Neural progenitor cell (in vitro differentiated cells): ENCODE measurements at regions not wholly inside any gene's neighbourhood (a gene's known extent, or its start where the extent isn't known, plus 50 kb on each side); places are given as distances from the start of the nearest gene placed in this dataset.

ENCODE experiments used
- DNase-seq: peaks from one replicate; pipeline ENCODE4 v3.0.0-alpha.2; 2016; ENCODE audit warnings: low spot score
- H2AFZ ChIP-seq: fragments of 200-600 bp; sonication (generic); replicated peaks from 2 replicates; pipeline ENCODE4 v1.6.1; 2016; ENCODE audit warnings: antibody characterized with exemption
- H3F3A ChIP-seq: fragments of 200-600 bp; sonication (generic); 2 replicates; pipeline ENCODE4 v1.6.1; 2016; ENCODE audit warnings: antibody characterized with exemption, low read depth
- H3K27ac ChIP-seq: fragments of 200-600 bp; sonication (generic); 2 replicates; pipeline ENCODE4 v1.5.1; 2016; ENCODE audit warnings: mild to moderate bottlenecking
- H3K27me3 ChIP-seq: fragments of 200-600 bp; sonication (generic); 2 replicates; pipeline ENCODE4 v1.6.1; 2016; ENCODE audit warnings: mild to moderate bottlenecking, moderate library complexity
- H3K36me3 ChIP-seq: fragments of 200-600 bp; sonication (generic); 2 replicates; pipeline ENCODE4 v1.5.1; 2016
- H3K4me1 ChIP-seq: fragments of 200-600 bp; sonication (generic); 2 replicates; pipeline ENCODE4 v1.6.1; 2016; ENCODE audit warnings: mixed run types
- H3K4me2 ChIP-seq: fragments of 200-600 bp; sonication (generic); 2 replicates; pipeline ENCODE4 v1.6.1; 2016
- H3K4me3 ChIP-seq: fragments of 200-600 bp; sonication (generic); 2 replicates; pipeline ENCODE4 v1.5.1; 2016
- H3K79me2 ChIP-seq: fragments of 200-600 bp; sonication (generic); 2 replicates; pipeline ENCODE4 v1.6.1; 2016; ENCODE audit warnings: low read depth
- H3K9ac ChIP-seq: fragments of 200-600 bp; sonication (generic); 2 replicates; pipeline ENCODE4 v1.6.1; 2016
- H3K9me3 ChIP-seq: fragments of 200-600 bp; sonication (generic); 2 replicates; pipeline ENCODE4 v1.5.1; 2016; ENCODE audit warnings: low read depth
- H4K20me1 ChIP-seq: fragments of 200-600 bp; sonication (generic); 2 replicates; pipeline ENCODE4 v1.6.1; 2016; ENCODE audit warnings: low read depth
- H3K27ac Mint-ChIP-seq: 3 replicates; pipeline ENCODE4 v1.8.0; 2021; ENCODE audit warnings: mixed read lengths
- H3K27me3 Mint-ChIP-seq: 2 replicates; pipeline ENCODE4 v1.8.0; 2022; ENCODE audit warnings: low read depth, mild to moderate bottlenecking, inconsistent platforms, moderate library complexity, mixed read lengths; ENCODE audit not compliant: insufficient read depth
- H3K36me3 Mint-ChIP-seq: 3 replicates; pipeline ENCODE4 v1.8.0; 2021; ENCODE audit warnings: mixed read lengths
- H3K4me1 Mint-ChIP-seq: 3 replicates; pipeline ENCODE4 v1.8.0; 2021; ENCODE audit warnings: mixed read lengths
- H3K4me3 Mint-ChIP-seq: 3 replicates; pipeline ENCODE4 v1.8.0; 2021; ENCODE audit warnings: mild to moderate bottlenecking, moderate library complexity, mixed read lengths
- H3K9me3 Mint-ChIP-seq: 3 replicates; pipeline ENCODE4 v1.8.0; 2020; ENCODE audit warnings: mixed read lengths
- EZH2 ChIP-seq: fragments of 200-600 bp; sonication (generic); IDR thresholded peaks from 2 replicates; pipeline ENCODE4 v1.6.1; 2017; ENCODE audit warnings: antibody characterized with exemption, mild to moderate bottlenecking, moderate library complexity
- EZH2phosphoT487 ChIP-seq: fragments of 200-600 bp; sonication (generic); IDR thresholded peaks from 2 replicates; pipeline ENCODE4 v1.6.1; 2017; ENCODE audit warnings: antibody characterized with exemption
- TF ChIP-seq, protein P1 (sequence below): fragments of 200-600 bp; sonication (generic); IDR thresholded peaks from 2 replicates; pipeline ENCODE4 v1.5.1; 2017; ENCODE audit warnings: antibody characterized with exemption, mild to moderate bottlenecking

DNA sequence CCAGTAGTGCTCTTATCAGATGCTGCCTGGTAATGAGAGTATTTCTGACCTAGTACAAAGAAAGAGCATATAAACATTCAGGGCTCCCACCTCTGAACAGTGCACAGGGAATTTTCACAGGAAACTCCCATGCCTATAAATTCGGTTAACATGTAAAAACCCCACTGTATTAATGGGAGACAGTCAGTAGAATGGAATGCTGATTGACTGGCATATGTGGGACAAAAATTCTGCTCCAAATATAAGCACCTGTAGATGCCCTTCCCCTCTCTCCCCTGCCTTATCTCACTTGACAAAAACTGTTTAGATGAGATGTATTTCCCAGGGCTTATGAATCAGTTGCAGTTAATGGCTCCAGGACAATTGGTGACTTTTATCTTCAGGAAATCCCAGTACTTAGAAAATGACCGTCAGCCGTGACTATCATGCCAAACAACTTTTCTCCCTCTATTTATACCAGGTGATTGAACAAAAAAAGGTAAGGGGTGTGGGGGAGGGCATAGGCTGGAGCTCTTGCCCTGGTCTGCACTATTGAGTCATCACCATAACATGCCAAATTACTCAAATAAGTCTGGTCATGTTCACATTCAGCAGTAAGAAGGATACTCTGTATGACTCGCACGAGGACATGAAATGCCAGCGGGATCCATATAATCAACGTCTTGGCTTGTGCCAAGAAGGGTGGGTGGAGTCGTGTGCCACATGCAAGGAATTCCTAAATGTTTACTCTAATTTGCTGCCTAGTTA, 176.4 kb upstream of the BMP2 start:
- H3K9me3 ChIP-seq, result no peaks in the 10 kb centered on the region
- H3K4me3 Mint-ChIP-seq, result no peak overlapping the region

DNA sequence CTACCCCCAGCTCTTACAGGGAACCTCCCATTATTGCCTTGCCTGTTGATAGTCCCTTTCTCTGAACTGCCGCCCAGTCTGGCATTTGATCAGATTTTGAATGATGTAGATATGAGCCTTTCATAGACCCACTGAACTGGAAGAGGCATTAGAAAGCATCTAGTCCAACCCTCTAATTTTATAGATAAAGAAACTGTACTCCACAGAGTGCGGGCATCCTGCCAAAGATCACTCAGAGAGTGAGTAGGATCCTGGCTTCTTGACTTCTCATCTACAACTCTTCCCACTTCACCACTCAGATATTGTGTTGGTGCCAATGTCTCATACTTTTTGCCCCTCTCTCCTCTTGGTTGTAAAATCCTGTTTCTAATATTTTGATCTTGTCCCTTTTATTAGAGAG, 179.2 kb upstream of the BMP2 start:
- no peaks in the 10 kb centered on the region for H3F3A ChIP-seq
- Mint-ChIP-seq H3K27me3 (no peaks in the 10 kb centered on the region), H3K9me3 (peaks cover 5% of the 10 kb centered on the region), H3K4me1 (peaks cover 11% of the 10 kb centered on the region), H3K36me3 (no peaks in the 10 kb centered on the region), H3K27ac (no peak overlapping the region), H3K4me3 (no peak overlapping the region)
- DNase-seq, result no peak
- H3K9me3 ChIP-seq, result no peaks in the 10 kb centered on the region
- no peak overlapping the region for H3K4me3 ChIP-seq
- no peaks in the 10 kb centered on the region for H4K20me1 ChIP-seq
- no peaks in the 10 kb centered on the region for H3K4me1 ChIP-seq
- H3K36me3 ChIP-seq, result no peaks in the 10 kb centered on the region
- H3K4me2 ChIP-seq, result no peak overlapping the region
- no peak overlapping the region for H3K9ac ChIP-seq
- no peak overlapping the region for H3K27ac ChIP-seq
- no peak overlapping the region for H2AFZ ChIP-seq
- H3K27me3 ChIP-seq, result no peaks in the 10 kb centered on the region
- no peaks in the 10 kb centered on the region for H3K79me2 ChIP-seq
- TF ChIP-seq, protein P1, sequence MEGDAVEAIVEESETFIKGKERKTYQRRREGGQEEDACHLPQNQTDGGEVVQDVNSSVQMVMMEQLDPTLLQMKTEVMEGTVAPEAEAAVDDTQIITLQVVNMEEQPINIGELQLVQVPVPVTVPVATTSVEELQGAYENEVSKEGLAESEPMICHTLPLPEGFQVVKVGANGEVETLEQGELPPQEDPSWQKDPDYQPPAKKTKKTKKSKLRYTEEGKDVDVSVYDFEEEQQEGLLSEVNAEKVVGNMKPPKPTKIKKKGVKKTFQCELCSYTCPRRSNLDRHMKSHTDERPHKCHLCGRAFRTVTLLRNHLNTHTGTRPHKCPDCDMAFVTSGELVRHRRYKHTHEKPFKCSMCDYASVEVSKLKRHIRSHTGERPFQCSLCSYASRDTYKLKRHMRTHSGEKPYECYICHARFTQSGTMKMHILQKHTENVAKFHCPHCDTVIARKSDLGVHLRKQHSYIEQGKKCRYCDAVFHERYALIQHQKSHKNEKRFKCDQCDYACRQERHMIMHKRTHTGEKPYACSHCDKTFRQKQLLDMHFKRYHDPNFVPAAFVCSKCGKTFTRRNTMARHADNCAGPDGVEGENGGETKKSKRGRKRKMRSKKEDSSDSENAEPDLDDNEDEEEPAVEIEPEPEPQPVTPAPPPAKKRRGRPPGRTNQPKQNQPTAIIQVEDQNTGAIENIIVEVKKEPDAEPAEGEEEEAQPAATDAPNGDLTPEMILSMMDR, result no peak
- no peak for TF ChIP-seq EZH2phosphoT487

More for the DNA sequence above, 176.4 kb upstream of the BMP2 start:
- H3K36me3 Mint-ChIP-seq, result no peaks in the 10 kb centered on the region
- H3K4me3 ChIP-seq, result no peak overlapping the region
- TF ChIP-seq EZH2 (no peak), EZH2phosphoT487 (no peak)
- TF ChIP-seq, protein P1, result no peak
- no peaks in the 10 kb centered on the region for H4K20me1 ChIP-seq
- H3K27me3 ChIP-seq, result no peaks in the 10 kb centered on the region
- H3K4me1 ChIP-seq, result peaks cover 8% of the 10 kb centered on the region
- no peaks in the 10 kb centered on the region for H3K36me3 ChIP-seq
- no peaks in the 10 kb centered on the region for H3F3A ChIP-seq
- no peak overlapping the region for H3K27ac ChIP-seq
- H3K9ac ChIP-seq, result no peak overlapping the region
- peaks cover 7% of the 10 kb centered on the region for H3K4me1 Mint-ChIP-seq
- no peak overlapping the region for H3K27ac Mint-ChIP-seq
- H3K9me3 Mint-ChIP-seq, result peaks cover 5% of the 10 kb centered on the region
- DNase-seq, result no peak
- H2AFZ ChIP-seq, result no peak overlapping the region
- no peak overlapping the region for H3K4me2 ChIP-seq
- H3K79me2 ChIP-seq, result no peaks in the 10 kb centered on the region
- H3K27me3 Mint-ChIP-seq, result no peaks in the 10 kb centered on the region

DNA sequence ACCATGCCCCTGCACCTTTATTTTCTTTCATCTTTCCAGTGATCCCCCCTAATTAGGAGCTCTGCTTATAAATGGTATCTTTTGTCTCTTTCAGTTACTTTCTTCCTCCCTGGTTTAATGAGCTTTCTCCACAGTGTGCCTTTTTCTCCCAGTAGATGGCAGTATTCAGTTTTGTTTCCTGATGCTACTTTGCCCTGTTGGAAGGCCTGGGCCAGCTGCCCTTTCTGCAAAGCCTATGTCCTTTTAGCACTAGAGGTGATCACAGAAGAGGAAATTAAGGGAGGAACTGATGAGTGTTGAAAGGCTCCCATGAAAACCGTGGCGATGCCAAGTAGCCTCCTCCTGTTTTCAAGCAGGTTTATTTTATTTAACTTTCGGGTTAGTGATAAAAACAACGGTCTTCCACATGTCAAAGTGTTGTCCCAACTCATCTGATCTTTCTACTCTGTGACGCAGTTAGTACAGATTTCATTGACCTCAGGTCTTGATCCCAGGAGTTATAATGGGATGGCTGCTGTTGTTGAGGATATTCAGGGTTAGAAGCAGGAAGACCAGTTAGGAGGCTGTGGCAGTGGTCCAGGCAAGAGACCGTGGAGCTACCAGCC, 184.2 kb upstream of the BMP2 start:
- Mint-ChIP-seq H3K27me3 (peaks cover 2% of the 10 kb centered on the region), H3K4me1 (peaks cover 13% of the 10 kb centered on the region), H3K27ac (no peak overlapping the region), H3K9me3 (no peaks in the 10 kb centered on the region), H3K36me3 (no peaks in the 10 kb centered on the region), H3K4me3 (no peak overlapping the region)
- H3K4me3 ChIP-seq, result no peak overlapping the region
- H2AFZ ChIP-seq, result peak overlapping the region; percentile 18
- H3K79me2 ChIP-seq, result no peaks in the 10 kb centered on the region
- no peaks in the 10 kb centered on the region for H3K4me1 ChIP-seq
- no peak overlapping the region for H3K27ac ChIP-seq
- no peaks in the 10 kb centered on the region for H3F3A ChIP-seq
- H3K9me3 ChIP-seq, result no peaks in the 10 kb centered on the region
- no peak for TF ChIP-seq EZH2
- TF ChIP-seq, protein P1, result peak; percentile 86
- no peak overlapping the region for H3K4me2 ChIP-seq
- DNase-seq, result peak; percentile 75
- no peaks in the 10 kb centered on the region for H4K20me1 ChIP-seq
- no peak overlapping the region for H3K9ac ChIP-seq
- H3K36me3 ChIP-seq, result no peaks in the 10 kb centered on the region
- H3K27me3 ChIP-seq, result no peaks in the 10 kb centered on the region
